Upper lobe of left lung (tissue), 4 donors: ENCODE measurements at regions not wholly inside any gene's neighbourhood (a gene's known extent, or its start where the extent isn't known, plus 50 kb on each side); places are given as distances from the start of the nearest gene placed in this dataset.

Experiments used
- POLR2A ChIP-seq, 4 donors: fragments of 450-650 bp; IDR thresholded peaks; one replicate each; pipeline ENCODE4 v1.5.1; 2016 to 2017; ENCODE audit warnings: antibody characterized with exemption in 4 of 4, mild to moderate bottlenecking in 2 of 4
- POLR2AphosphoS5 ChIP-seq, 2 donors: sonication (generic); formaldehyde crosslinking; IDR thresholded peaks; one replicate each; pipeline ENCODE4 v1.5.1; 2017; ENCODE audit warnings: antibody characterized with exemption in 2 of 2
- TF ChIP-seq, protein P1 (sequence below), 6 experiments: fragments of 450-650 bp in 4 of 6; fragments of 200-600 bp in 2 of 6; sonication (generic) in 2 of 6; IDR thresholded peaks; one replicate each; pipeline ENCODE4 v1.5.1; 2016 to 2019; ENCODE audit warnings: antibody characterized with exemption in 6 of 6

DNA sequence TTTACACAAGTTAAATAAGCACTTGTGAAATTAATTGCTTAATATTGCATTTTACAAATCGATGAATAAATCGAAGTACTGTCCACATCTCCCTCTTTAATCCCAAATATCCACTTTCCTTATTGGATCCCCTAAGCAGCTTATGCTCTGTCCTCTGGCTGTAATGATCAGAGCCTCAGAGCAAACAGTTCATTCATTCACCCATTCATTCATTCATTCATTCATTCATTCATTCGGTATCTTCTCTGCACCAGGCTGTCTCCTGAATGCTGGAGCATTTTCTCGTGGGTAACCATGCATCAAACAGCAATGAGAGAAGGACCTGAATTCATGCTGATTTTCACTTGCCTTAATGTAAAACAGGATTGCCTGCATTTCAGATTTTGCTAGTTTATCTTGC, 69.5 kb upstream of the IGSF21 start:
- TF ChIP-seq, protein P1, sequence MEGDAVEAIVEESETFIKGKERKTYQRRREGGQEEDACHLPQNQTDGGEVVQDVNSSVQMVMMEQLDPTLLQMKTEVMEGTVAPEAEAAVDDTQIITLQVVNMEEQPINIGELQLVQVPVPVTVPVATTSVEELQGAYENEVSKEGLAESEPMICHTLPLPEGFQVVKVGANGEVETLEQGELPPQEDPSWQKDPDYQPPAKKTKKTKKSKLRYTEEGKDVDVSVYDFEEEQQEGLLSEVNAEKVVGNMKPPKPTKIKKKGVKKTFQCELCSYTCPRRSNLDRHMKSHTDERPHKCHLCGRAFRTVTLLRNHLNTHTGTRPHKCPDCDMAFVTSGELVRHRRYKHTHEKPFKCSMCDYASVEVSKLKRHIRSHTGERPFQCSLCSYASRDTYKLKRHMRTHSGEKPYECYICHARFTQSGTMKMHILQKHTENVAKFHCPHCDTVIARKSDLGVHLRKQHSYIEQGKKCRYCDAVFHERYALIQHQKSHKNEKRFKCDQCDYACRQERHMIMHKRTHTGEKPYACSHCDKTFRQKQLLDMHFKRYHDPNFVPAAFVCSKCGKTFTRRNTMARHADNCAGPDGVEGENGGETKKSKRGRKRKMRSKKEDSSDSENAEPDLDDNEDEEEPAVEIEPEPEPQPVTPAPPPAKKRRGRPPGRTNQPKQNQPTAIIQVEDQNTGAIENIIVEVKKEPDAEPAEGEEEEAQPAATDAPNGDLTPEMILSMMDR (IDR thresholded peaks at IDR 0.05): no peak
- TF ChIP-seq POLR2A (IDR thresholded peaks at IDR 0.05) (no peak), POLR2AphosphoS5 (IDR thresholded peaks at IDR 0.05) (no peak)
